HG02981 (cell line): ENCODE measurements at regions not wholly inside any gene's neighbourhood (a gene's known extent, or its start where the extent isn't known, plus 50 kb on each side); places are given as distances from the start of the nearest gene placed in this dataset.
A peak's percentile ranks its signal among the peaks of the same experiment; 100 is the strongest.
"Not testable (repeated sequence)": the region's sequence is repeated elsewhere in the genome, so short reads cannot be mapped to it uniquely, and the experiment has no call there.

Experiments
- ATAC-seq: cut with Tn5 transposase; IDR thresholded peaks from one replicate; pipeline ENCODE4 v1.9.1; 2021; ENCODE audit warnings: mild to moderate bottlenecking, moderate library complexity; ENCODE audit not compliant: unreplicated experiment

GRCh38 chr5:130845049-130845765 is 319.8 kb downstream of the HINT1 start:
- ATAC-seq, result no peak

- peak; percentile 84 for ATAC-seq
Measured at GRCh38 chr5:130836729-130837649, 328.1 kb downstream of the HINT1 start.

GRCh38 chr5:130817598-130818384 is 347.3 kb downstream of the HINT1 start:
- ATAC-seq, result not testable (repeated sequence)

GRCh38 chr5:130815246-130815645 is 349.8 kb downstream of the HINT1 start:
- ATAC-seq, result no peak

DNA sequence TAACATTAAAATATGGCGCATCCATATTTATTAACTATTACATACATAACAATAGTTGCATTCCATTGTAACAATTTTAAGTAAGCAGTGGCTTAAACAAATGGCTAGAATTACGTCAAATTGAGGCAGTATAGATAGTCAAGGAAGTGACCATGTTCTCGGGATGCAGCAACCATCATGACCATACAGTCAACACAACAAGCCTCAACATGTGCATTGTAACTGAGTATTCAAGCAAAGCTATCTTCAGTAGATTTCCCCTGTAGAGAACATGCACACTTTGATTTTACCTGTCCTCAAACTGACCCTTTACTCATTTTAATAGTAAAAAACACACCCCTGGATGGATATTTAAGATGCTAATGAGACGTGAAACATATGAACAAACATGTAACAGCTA is 356.4 kb downstream of the HINT1 start:
- ATAC-seq, result no peak

- no peak for ATAC-seq
Measured at GRCh38 chr5:130805648-130806047, 359.4 kb downstream of the HINT1 start.

DNA sequence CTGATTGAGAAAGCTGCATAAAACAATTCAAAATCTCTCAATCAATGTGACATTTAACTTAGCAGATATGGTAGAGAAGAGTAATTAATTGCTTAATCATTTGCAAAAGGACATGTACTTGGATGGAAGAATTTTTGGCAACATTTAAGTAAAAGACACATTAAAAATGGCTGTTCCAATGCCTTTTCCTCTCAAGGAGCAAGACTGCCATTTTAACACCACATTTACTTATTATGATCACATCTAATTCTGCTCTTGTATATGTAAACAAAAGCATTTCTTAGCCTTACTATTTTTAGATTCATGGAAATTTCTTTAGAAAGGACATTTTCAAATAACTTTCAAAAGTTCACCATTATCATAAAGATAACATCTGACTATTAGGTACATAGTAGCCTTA is 360.0 kb downstream of the HINT1 start:
- no peak for ATAC-seq

- ATAC-seq, result no peak
Measured at GRCh38 chr5:130801963-130802362, 363.1 kb downstream of the HINT1 start.

GRCh38 chr5:130799015-130799414 is 366.0 kb downstream of the HINT1 start:
- ATAC-seq, result no peak

DNA sequence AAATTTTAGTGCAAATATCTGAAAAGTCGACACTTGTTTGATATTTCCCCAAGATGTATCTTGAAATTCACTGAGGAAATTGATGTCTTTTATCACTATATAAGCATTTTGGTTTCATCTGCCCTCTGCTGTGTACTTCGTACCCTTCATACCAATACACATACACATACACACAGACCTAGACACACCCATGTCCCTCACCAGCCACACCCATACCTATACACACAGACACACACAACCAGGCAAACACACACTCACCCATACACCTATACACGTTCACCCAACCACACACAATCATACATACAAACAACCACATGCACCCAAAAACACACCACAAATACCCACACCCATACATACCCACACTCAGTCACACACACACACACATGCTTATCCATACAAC is 367.8 kb downstream of the HINT1 start:
- no peak for ATAC-seq

DNA sequence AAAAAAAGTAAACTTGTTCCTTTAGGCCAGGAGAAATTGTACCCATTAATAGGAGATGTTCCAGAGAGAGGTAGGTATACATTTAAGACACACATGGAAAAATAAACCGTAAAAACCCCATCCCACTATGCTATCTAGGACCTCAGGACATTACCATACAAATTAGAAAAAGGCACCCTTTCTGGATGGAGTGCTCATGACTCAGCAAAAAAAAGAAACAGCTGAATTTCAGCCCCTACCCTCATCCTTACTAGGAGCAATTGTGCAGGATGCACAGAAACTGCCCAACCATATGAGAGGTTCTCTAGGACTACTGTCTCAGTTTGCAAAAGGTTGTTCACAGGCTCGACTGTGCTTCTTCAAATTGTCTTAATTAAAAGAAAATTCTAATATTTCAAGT is 368.2 kb downstream of the HINT1 start:
- ATAC-seq, result no peak

GRCh38 chr5:130796032-130796431 is 369.0 kb downstream of the HINT1 start:
- no peak for ATAC-seq

DNA sequence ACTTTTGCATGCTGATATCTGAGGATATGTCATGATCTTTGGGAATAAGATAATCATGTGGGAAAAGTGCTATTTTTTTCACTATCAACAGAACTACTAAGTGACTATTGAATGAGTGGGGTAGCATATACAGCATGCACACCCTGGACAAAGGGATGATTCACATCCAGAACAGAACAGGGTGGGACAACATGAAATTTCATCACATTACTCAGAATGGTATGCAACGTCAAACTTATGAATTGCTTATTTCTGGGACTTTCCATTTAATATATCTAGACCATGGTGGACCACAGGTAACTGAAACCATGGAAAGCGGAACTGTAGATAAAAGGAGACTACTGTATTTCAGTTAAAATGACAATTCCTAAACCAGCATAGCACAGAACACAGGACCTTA is 370.0 kb downstream of the HINT1 start:
- no peak for ATAC-seq

GRCh38 chr5:130777794-130778193 is 387.3 kb downstream of the HINT1 start:
- ATAC-seq, result no peak

GRCh38 chr5:130773813-130774212 is 391.2 kb downstream of the HINT1 start:
- ATAC-seq, result no peak

- no peak for ATAC-seq
Measured at GRCh38 chr5:130762031-130762430, 403.0 kb downstream of the HINT1 start.

DNA sequence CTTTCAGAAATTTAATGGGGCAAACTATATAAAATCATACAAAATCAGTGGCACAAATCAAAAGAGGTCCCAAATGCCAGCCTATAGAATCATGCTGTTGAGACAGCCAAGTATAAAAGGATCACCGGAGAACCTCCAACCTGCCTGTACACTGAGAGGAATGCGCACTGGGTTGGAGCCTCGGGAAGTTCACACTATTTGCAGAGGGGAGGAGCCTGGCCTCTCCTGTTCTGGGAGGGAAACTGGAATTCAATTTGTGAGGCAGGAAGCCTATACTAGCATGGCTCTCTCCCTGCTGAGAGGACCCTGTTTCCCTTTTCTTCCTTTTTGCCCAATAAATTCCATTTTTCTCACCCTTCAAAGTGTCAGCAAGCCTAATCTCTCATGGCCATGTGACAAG is 406.0 kb downstream of the HINT1 start:
- no peak for ATAC-seq

DNA sequence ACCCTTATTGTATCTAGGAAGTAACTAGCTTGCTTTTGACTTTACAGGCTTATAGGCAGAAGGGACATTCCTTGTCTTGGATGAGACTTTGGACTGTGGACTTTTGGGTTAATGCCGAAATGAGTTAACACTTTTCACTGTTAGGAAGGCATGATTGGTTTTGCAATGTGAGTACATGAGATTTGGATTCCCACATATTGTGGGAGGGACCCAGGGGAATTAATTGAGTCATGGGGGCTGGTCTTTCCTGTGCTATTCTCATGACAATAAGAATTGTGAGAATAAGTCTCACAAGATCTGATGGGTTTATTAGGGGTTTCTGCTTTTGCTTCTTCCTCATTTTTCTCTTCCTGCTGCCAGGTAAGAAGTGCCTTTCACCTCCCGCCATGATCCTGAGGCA is 417.5 kb downstream of the HINT1 start:
- no peak for ATAC-seq

DNA sequence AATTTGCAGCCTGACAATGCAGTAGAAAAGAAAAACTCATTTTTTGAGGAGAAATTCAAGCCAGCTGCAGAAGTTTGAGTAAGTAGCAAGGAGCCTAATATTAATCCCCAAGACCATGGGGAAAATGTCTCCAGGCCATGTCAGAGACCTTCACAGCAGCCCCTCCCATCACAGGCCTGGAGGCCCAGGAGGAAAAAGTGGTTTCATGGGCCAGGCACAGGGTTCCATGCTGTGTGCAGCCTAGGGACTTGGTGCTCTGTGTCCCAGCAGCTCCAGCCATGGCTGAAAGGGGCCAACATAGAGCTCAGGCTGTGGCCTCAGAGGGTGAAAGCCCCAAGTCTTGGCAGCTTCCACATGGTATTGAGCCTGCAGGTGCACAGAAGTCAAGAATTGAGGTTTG is 418.4 kb downstream of the HINT1 start:
- not testable (repeated sequence) for ATAC-seq

GRCh38 chr5:130743092-130743491 is 422.0 kb downstream of the HINT1 start:
- no peak for ATAC-seq

- no peak for ATAC-seq
Measured at GRCh38 chr5:130740047-130740569, 424.9 kb downstream of the HINT1 start.
